OCI-LY3 (cell line): ENCODE measurements at regions not wholly inside any gene's neighbourhood (a gene's known extent, or its start where the extent isn't known, plus 50 kb on each side); places are given as distances from the start of the nearest gene placed in this dataset.

Experiments used
- H2AFZ ChIP-seq: fragments of 200-600, 300-600 bp; shearing (Covaris generic); 2 replicates; pipeline ENCODE4 v1.6.0; 2014; ENCODE audit warnings: antibody characterized with exemption, low read depth, low read length
- H3K27ac ChIP-seq: fragments of 200-600, 300-600 bp; sonication (generic); 2 replicates; pipeline ENCODE4 v1.5.1; 2014; ENCODE audit warnings: mild to moderate bottlenecking, low read length, moderate library complexity, mixed read lengths
- H3K27me3 ChIP-seq: fragments of 200-600, 300-600 bp; sonication (generic); 2 replicates; pipeline ENCODE4 v1.6.1; 2014; ENCODE audit warnings: low read depth, low read length, mixed read lengths
- H3K36me3 ChIP-seq: fragments of 200-600, 300-600 bp; sonication (generic); replicated peaks from 2 replicates; pipeline ENCODE3; 2014; ENCODE audit warnings: low read depth, low read length, mixed read lengths
- H3K4me1 ChIP-seq: fragments of 300-600, 200-600 bp; sonication (generic); 2 replicates; pipeline ENCODE4 v1.6.1; 2014; ENCODE audit warnings: low read length, mixed read lengths
- H3K4me2 ChIP-seq: fragments of 200-600, 300-600 bp; sonication (generic); 2 replicates; pipeline ENCODE4 v1.6.1; 2014; ENCODE audit warnings: low read length, mixed read lengths
- H3K4me3 ChIP-seq: fragments of 300-600, 200-600 bp; sonication (generic); 2 replicates; pipeline ENCODE4 v1.5.1; 2014; ENCODE audit warnings: antibody characterized with exemption, mild to moderate bottlenecking, low read length, moderate library complexity
- H3K79me2 ChIP-seq: fragments of 300-600, 200-600 bp; shearing (Covaris generic); 2 replicates; pipeline ENCODE4 v1.6.1; 2014; ENCODE audit warnings: mild to moderate bottlenecking, low read length, mixed read lengths
- H3K9ac ChIP-seq: fragments of 300-600, 200-600 bp; shearing (Covaris generic); 2 replicates; pipeline ENCODE4 v1.6.0; 2014; ENCODE audit warnings: mild to moderate bottlenecking, low read length, moderate library complexity
- H3K9me3 ChIP-seq: fragments of 200-600, 300-600 bp; shearing (Covaris generic); 2 replicates; pipeline ENCODE4 v1.6.1; 2014; ENCODE audit warnings: low read length, mixed read lengths; ENCODE audit not compliant: insufficient read depth
- H4K20me1 ChIP-seq: fragments of 200-600, 300-600 bp; sonication (generic); 2 replicates; pipeline ENCODE4 v1.6.1; 2016; ENCODE audit warnings: low read length, mixed read lengths; ENCODE audit not compliant: insufficient read depth
- CTCF ChIP-seq: fragments of 200-600, 300-600 bp; sonication (generic); IDR thresholded peaks from 2 replicates; pipeline ENCODE4 v1.5.1; 2014; ENCODE audit warnings: antibody characterized with exemption, low read length, low read depth
- EZH2phosphoT487 ChIP-seq: fragments of 200-600 bp; shearing (Covaris generic); IDR thresholded peaks from 2 replicates; pipeline ENCODE4 v1.6.1; 2018; ENCODE audit warnings: antibody characterized with exemption, mixed run types, low read depth

GRCh38 chr9:33719581-33720374 is 75.6 kb upstream of the PRSS3 start:
- Histone ChIP-seq H3K9ac (no peak overlapping the region), H3K27ac (no peak overlapping the region), H4K20me1 (no peaks in the 10 kb centered on the region), H3K79me2 (no peaks in the 10 kb centered on the region), H3K36me3 (no peaks in the 10 kb centered on the region), H3K4me1 (peaks cover 2% of the 10 kb centered on the region; the same call in 1 of the 2 replicates), H3K27me3 (0 out of 2 replicates have a peak, but pooled peaks cover 9% of the 10 kb centered on the region), H3K4me2 (peak overlapping the region; percentile 4), H2AFZ (no peak overlapping the region; the same call in 1 of the 2 replicates), H3K4me3 (no peak overlapping the region), H3K9me3 (no peaks in the 10 kb centered on the region)
- TF ChIP-seq EZH2phosphoT487 (no peak), CTCF (peak; percentile 42)

- Histone ChIP-seq H3K27ac (no peak overlapping the region), H3K9ac (no peak overlapping the region), H3K27me3 (0 out of 2 replicates have a peak, but pooled peaks cover 10% of the 10 kb centered on the region)
Observed at GRCh38 chr9:33721674-33722358, 73.5 kb upstream of the PRSS3 start.

GRCh38 chr9:33722359-33722675 is 73.0 kb upstream of the PRSS3 start:
- H2AFZ ChIP-seq: 0 out of 2 replicates have a peak overlapping the region, but pooled peaks have one; percentile 54
- peaks cover 2% of the 10 kb centered on the region; the same call in 1 of the 2 replicates for H3K4me1 ChIP-seq
- H3K9me3 ChIP-seq: no peaks in the 10 kb centered on the region
- H3K9ac ChIP-seq: no peak overlapping the region
- H3K27me3 ChIP-seq: 0 out of 2 replicates have a peak, but pooled peaks cover 10% of the 10 kb centered on the region
- H4K20me1 ChIP-seq: no peaks in the 10 kb centered on the region
- H3K79me2 ChIP-seq: no peaks in the 10 kb centered on the region
- no peak overlapping the region for H3K27ac ChIP-seq
- no peak for TF ChIP-seq CTCF
- no peak for TF ChIP-seq EZH2phosphoT487
- no peak overlapping the region for H3K4me3 ChIP-seq
- H3K4me2 ChIP-seq: no peak overlapping the region
- H3K36me3 ChIP-seq: no peaks in the 10 kb centered on the region

More at GRCh38 chr9:33721674-33722358, 73.5 kb upstream of the PRSS3 start:
- H3K4me1 ChIP-seq: peaks cover 2% of the 10 kb centered on the region; the same call in 1 of the 2 replicates
- no peaks in the 10 kb centered on the region for H3K36me3 ChIP-seq
- no peaks in the 10 kb centered on the region for H3K9me3 ChIP-seq
- no peaks in the 10 kb centered on the region for H4K20me1 ChIP-seq
- no peaks in the 10 kb centered on the region for H3K79me2 ChIP-seq
- TF ChIP-seq CTCF (peak; percentile 98), EZH2phosphoT487 (no peak)
- peak overlapping the region; percentile 52; the same call in 1 of the 2 replicates for H3K4me3 ChIP-seq
- H2AFZ ChIP-seq: peak overlapping the region; percentile 92
- peak overlapping the region; percentile 71 for H3K4me2 ChIP-seq

DNA sequence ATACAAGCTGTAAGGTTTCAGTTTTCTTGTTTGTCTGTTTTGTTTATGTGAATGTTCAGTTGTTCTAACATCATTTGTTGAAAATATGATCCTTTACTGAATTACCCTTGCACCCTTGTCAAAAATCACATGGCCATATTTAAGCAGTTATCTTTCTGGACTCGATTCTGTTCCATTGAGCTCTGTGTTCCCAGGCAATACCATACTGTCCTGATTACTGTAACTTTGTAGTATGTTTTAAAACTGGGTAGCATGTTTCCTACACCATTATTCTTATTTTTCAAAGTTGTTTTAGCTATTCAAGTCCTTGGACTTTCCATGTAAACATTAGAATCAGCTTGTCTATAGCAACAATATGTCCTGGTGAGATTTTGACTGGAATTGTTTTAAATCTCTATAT is 66.7 kb upstream of the PRSS3 start:
- Histone ChIP-seq H3K36me3 (no peaks in the 10 kb centered on the region), H3K27me3 (0 out of 2 replicates have a peak, but pooled peaks cover 5% of the 10 kb centered on the region), H3K4me1 (no peaks in the 10 kb centered on the region), H3K4me2 (no peak overlapping the region), H3K27ac (no peak overlapping the region), H2AFZ (no peak overlapping the region), H3K79me2 (no peaks in the 10 kb centered on the region), H4K20me1 (no peaks in the 10 kb centered on the region), H3K9ac (no peak overlapping the region), H3K4me3 (no peak overlapping the region), H3K9me3 (no peaks in the 10 kb centered on the region)
- TF ChIP-seq EZH2phosphoT487: no peak
- no peak for TF ChIP-seq CTCF
